ENCODE measurements at regions not wholly inside any gene's neighbourhood (a gene's known extent, or its start where the extent isn't known, plus 50 kb on each side); places are given as distances from the start of the nearest gene placed in this dataset.

- TF ChIP-seq HNRNPLL (IDR thresholded peaks at IDR 0.05; ENCODE audit: low read depth, low read length, poor library complexity, severe bottlenecking) (no peak), ESRRA (IDR thresholded peaks at IDR 0.05; ENCODE audit: borderline replicate concordance, low read depth) (no peak), HDAC2 (IDR thresholded peaks at IDR 0.05) (no peak), BCLAF1 (IDR thresholded peaks at IDR 0.05; ENCODE audit: borderline replicate concordance in 1 of 2, control insufficient read depth in 1 of 2, low read depth in 2 of 2, low read length in 1 of 2) (no peak), YY1 (IDR thresholded peaks at IDR 0.05; ENCODE audit: borderline replicate concordance in 1 of 3, control insufficient read depth in 1 of 3, extremely low read depth in 1 of 3, insufficient read depth in 3 of 3, insufficient read length in 1 of 3, insufficient replicate concordance in 2 of 3, low read depth in 1 of 3, low read length in 2 of 3) (no peak), EGR1 (conservative IDR thresholded peaks at IDR 0.05) (no peak), MAFK (IDR thresholded peaks at IDR 0.05; ENCODE audit: low read length) (no peak), ERF (CRISPR knock-in tag; IDR thresholded peaks at IDR 0.05) (no peak), HNRNPH1 (optimal IDR thresholded peaks at IDR 0.05; ENCODE audit: low read depth, low read length) (no peak), CTBP1 (IDR thresholded peaks at IDR 0.05; ENCODE audit: borderline replicate concordance) (no peak), ZNF76 (CRISPR knock-in tag; IDR thresholded peaks at IDR 0.05; ENCODE audit: borderline replicate concordance) (no peak)
- TF ChIP-seq, protein P1, sequence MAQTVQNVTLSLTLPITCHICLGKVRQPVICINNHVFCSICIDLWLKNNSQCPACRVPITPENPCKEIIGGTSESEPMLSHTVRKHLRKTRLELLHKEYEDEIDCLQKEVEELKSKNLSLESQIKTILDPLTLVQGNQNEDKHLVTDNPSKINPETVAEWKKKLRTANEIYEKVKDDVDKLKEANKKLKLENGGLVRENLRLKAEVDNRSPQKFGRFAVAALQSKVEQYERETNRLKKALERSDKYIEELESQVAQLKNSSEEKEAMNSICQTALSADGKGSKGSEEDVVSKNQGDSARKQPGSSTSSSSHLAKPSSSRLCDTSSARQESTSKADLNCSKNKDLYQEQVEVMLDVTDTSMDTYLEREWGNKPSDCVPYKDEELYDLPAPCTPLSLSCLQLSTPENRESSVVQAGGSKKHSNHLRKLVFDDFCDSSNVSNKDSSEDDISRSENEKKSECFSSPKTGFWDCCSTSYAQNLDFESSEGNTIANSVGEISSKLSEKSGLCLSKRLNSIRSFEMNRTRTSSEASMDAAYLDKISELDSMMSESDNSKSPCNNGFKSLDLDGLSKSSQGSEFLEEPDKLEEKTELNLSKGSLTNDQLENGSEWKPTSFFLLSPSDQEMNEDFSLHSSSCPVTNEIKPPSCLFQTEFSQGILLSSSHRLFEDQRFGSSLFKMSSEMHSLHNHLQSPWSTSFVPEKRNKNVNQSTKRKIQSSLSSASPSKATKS (CRISPR knock-in tag; IDR thresholded peaks at IDR 0.05): no peak
- TF ChIP-seq, protein P2, sequence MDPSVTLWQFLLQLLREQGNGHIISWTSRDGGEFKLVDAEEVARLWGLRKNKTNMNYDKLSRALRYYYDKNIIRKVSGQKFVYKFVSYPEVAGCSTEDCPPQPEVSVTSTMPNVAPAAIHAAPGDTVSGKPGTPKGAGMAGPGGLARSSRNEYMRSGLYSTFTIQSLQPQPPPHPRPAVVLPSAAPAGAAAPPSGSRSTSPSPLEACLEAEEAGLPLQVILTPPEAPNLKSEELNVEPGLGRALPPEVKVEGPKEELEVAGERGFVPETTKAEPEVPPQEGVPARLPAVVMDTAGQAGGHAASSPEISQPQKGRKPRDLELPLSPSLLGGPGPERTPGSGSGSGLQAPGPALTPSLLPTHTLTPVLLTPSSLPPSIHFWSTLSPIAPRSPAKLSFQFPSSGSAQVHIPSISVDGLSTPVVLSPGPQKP (CRISPR knock-in tag; IDR thresholded peaks at IDR 0.05): no peak
- TF ChIP-seq, protein P3, sequence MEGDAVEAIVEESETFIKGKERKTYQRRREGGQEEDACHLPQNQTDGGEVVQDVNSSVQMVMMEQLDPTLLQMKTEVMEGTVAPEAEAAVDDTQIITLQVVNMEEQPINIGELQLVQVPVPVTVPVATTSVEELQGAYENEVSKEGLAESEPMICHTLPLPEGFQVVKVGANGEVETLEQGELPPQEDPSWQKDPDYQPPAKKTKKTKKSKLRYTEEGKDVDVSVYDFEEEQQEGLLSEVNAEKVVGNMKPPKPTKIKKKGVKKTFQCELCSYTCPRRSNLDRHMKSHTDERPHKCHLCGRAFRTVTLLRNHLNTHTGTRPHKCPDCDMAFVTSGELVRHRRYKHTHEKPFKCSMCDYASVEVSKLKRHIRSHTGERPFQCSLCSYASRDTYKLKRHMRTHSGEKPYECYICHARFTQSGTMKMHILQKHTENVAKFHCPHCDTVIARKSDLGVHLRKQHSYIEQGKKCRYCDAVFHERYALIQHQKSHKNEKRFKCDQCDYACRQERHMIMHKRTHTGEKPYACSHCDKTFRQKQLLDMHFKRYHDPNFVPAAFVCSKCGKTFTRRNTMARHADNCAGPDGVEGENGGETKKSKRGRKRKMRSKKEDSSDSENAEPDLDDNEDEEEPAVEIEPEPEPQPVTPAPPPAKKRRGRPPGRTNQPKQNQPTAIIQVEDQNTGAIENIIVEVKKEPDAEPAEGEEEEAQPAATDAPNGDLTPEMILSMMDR (IDR thresholded peaks at IDR 0.05 in 2 of 3, conservative IDR thresholded peaks at IDR 0.05 in 1 of 3; ENCODE audit: insufficient read depth in 2 of 3, low read depth in 1 of 3, low read length in 3 of 3): no peak
Observed at GRCh38 chr12:131500564-131500963, 210.3 kb upstream of the SFSWAP start.
